Karpas-422 (cell line): ENCODE measurements at regions not wholly inside any gene's neighbourhood (a gene's known extent, or its start where the extent isn't known, plus 50 kb on each side); places are given as distances from the start of the nearest gene placed in this dataset.
"Not testable (repeated sequence)": the region's sequence is repeated elsewhere in the genome, so short reads cannot be mapped to it uniquely, and the experiment has no call there.

Experiments used
- DNase-seq: peaks from one replicate; pipeline ENCODE4 v3.0.0-alpha.2; 2015
- H2AFZ ChIP-seq: fragments of 200-600 bp; sonication (generic); 2 replicates; pipeline ENCODE4 v1.6.1; 2014; ENCODE audit warnings: antibody characterized with exemption, low read length, mixed read lengths
- H3K27ac ChIP-seq: fragments of 200-600 bp; sonication (generic); 2 replicates; pipeline ENCODE4 v1.5.1; 2014; ENCODE audit warnings: mild to moderate bottlenecking, low read length, moderate library complexity
- H3K27me3 ChIP-seq: fragments of 200-600 bp; sonication (generic); 2 replicates; pipeline ENCODE4 v1.6.1; 2014; ENCODE audit warnings: low read length, mixed read lengths
- H3K36me3 ChIP-seq: fragments of 200-600 bp; sonication (generic); 2 replicates; pipeline ENCODE4 v1.6.1; 2014; ENCODE audit warnings: low read length, mixed read lengths; ENCODE audit not compliant: insufficient read depth
- H3K4me1 ChIP-seq: fragments of 200-600 bp; sonication (generic); 2 replicates; pipeline ENCODE4 v1.6.1; 2014; ENCODE audit warnings: mild to moderate bottlenecking, low read length, mixed read lengths
- H3K4me2 ChIP-seq: fragments of 200-600 bp; sonication (generic); 2 replicates; pipeline ENCODE4 v1.6.1; 2014; ENCODE audit warnings: low read length, low read depth, mild to moderate bottlenecking; ENCODE audit not compliant: poor library complexity, severe bottlenecking
- H3K4me3 ChIP-seq: fragments of 200-600 bp; sonication (generic); 2 replicates; pipeline ENCODE4 v1.5.1; 2014; ENCODE audit warnings: mild to moderate bottlenecking, antibody characterized with exemption, low read length, mixed read lengths
- H3K79me2 ChIP-seq: fragments of 200-600 bp; sonication (generic); 2 replicates; pipeline ENCODE4 v1.6.1; 2014; ENCODE audit warnings: mild to moderate bottlenecking, low read length, mixed read lengths
- H3K9ac ChIP-seq: fragments of 200-600 bp; sonication (generic); 2 replicates; pipeline ENCODE4 v1.6.0; 2014; ENCODE audit warnings: low read length
- H3K9me2 ChIP-seq: fragments of 200-600 bp; sonication (generic), shearing (Covaris generic); replicated peaks from 2 replicates; pipeline ENCODE4 v1.6.0; 2014; ENCODE audit warnings: mild to moderate bottlenecking, low read length, moderate library complexity; ENCODE audit not compliant: insufficient read depth
- H3K9me3 ChIP-seq: fragments of 300-700, 200-600 bp; sonication (generic); 2 replicates; pipeline ENCODE4 v1.6.1; 2014; ENCODE audit warnings: low read length, mixed read lengths
- H4K20me1 ChIP-seq: fragments of 200-600 bp; sonication (generic); 2 replicates; pipeline ENCODE4 v1.6.1; 2014; ENCODE audit warnings: mild to moderate bottlenecking, antibody characterized with exemption, low read length, low read depth; ENCODE audit not compliant: insufficient read depth

DNA sequence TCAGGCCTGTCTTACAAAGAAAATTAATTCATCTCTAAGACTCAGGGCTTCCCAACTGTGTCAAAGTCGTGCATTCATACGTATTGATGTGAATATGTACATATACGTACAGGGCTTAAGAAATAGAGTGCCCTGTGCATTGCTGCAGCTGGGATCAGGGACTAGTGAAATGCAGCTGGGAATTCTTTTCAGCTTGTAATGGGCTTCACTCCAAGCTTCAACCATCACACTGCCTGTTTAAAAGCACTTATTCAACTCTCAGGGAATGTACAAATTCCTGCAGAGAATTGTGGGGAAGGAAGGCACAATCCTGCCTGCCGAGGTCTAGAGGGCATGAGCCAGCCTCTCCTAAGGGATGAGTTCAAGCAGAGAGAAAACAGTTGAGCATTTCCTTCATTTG, 59.6 kb upstream of the MAN2A1 start:
- no peak overlapping the region for H2AFZ ChIP-seq
- H3K4me3 ChIP-seq, result no peak overlapping the region
- no peak overlapping the region for H3K27ac ChIP-seq
- H3K4me1 ChIP-seq, result no peaks in the 10 kb centered on the region
- no peak overlapping the region for H3K9ac ChIP-seq
- no peaks in the 10 kb centered on the region for H3K27me3 ChIP-seq
- H3K36me3 ChIP-seq, result no peaks in the 10 kb centered on the region
- H3K9me3 ChIP-seq, result no peaks in the 10 kb centered on the region
- H3K79me2 ChIP-seq, result no peaks in the 10 kb centered on the region
- H4K20me1 ChIP-seq, result no peaks in the 10 kb centered on the region
- no peaks in the 10 kb centered on the region for H3K9me2 ChIP-seq
- no peak overlapping the region for H3K4me2 ChIP-seq
- DNase-seq, result no peak

DNA sequence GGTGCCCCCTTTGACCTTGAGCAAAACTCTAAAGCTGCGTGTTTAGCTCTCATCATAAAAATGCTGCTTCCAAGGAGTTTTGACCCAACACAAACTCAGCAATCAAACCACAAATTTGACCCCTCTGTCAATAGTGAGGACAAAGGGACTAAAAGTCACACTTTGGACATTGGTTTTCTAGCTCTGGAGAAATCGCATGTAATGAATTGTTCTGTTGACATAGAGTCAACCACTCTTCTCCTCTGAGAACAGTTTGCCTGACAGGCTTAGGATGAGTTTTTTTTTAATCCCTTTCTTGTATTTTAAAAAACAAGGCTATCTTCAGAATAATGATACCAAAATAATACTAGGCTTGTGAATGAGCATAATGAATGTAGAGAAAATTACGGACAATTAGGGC, 61.1 kb upstream of the MAN2A1 start:
- Histone ChIP-seq H3K4me2 (no peak overlapping the region), H2AFZ (no peak overlapping the region), H3K36me3 (no peaks in the 10 kb centered on the region), H3K27ac (no peak overlapping the region), H3K4me1 (no peaks in the 10 kb centered on the region), H3K9me3 (no peaks in the 10 kb centered on the region), H3K9me2 (no peaks in the 10 kb centered on the region), H4K20me1 (no peaks in the 10 kb centered on the region), H3K27me3 (no peaks in the 10 kb centered on the region), H3K4me3 (no peak overlapping the region), H3K79me2 (no peaks in the 10 kb centered on the region), H3K9ac (no peak overlapping the region)
- no peak for DNase-seq

DNA sequence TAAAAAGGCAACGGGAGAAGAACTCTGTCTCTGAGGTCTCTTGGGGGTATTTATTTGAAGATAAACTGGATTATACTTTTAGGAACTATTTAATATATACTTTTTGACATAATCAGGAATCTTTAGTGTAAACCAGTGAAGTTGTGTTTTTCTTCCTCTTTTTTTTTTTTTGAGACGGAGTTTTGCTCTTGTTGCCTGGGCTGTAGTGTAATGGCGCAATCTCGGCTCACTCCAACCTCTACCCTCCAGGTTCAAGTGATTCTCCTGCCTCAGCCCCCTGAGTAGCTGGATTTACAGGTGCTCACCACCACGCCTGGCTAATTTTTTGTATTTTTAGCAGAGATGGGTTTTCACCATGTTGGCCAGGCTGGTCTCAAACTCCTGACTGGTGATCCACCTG, 68.5 kb upstream of the MAN2A1 start:
- not testable (repeated sequence) for H2AFZ ChIP-seq, H3K4me3 ChIP-seq, H3K27ac ChIP-seq, H3K4me1 ChIP-seq, H3K79me2 ChIP-seq, H3K9me3 ChIP-seq, H3K9ac ChIP-seq, H3K9me2 ChIP-seq, H4K20me1 ChIP-seq, H3K4me2 ChIP-seq, H3K36me3 ChIP-seq, DNase-seq, H3K27me3 ChIP-seq

DNA sequence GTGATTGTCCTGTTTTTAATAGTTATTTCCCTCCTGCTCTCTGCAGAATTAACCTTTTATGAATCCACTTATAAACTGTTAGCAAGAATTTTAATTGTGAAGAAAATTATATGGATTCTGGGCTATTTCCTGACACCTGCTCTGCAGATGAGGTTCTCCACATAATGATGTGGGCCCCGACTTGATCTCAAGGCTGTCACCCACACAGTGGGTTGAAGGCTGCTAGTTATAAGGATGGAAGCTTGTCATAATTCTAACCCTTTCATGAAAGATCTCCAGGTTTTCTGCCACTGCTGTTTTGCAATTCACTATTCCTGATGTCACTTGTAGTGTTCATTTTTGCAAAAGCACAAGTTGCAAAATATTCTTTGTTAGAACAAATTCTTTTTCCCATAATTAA, 69.1 kb upstream of the MAN2A1 start:
- H3K27me3 ChIP-seq, result no peaks in the 10 kb centered on the region
- no peaks in the 10 kb centered on the region for H3K36me3 ChIP-seq
- no peak for DNase-seq
- H2AFZ ChIP-seq, result no peak overlapping the region
- H3K27ac ChIP-seq, result no peak overlapping the region
- H4K20me1 ChIP-seq, result no peaks in the 10 kb centered on the region
- H3K4me2 ChIP-seq, result no peak overlapping the region
- H3K9ac ChIP-seq, result no peak overlapping the region
- no peaks in the 10 kb centered on the region for H3K79me2 ChIP-seq
- H3K9me2 ChIP-seq, result no peaks in the 10 kb centered on the region
- no peaks in the 10 kb centered on the region for H3K4me1 ChIP-seq
- H3K4me3 ChIP-seq, result no peak overlapping the region
- no peaks in the 10 kb centered on the region for H3K9me3 ChIP-seq

GRCh38 chr5:109619606-109620005, 70.1 kb upstream of the MAN2A1 start:
- H3K9me3 ChIP-seq, result no peaks in the 10 kb centered on the region
- no peaks in the 10 kb centered on the region for H3K9me2 ChIP-seq
- no peaks in the 10 kb centered on the region for H3K27me3 ChIP-seq
- H3K79me2 ChIP-seq, result no peaks in the 10 kb centered on the region
- no peak overlapping the region for H3K27ac ChIP-seq
- no peak overlapping the region for H3K9ac ChIP-seq
- no peaks in the 10 kb centered on the region for H4K20me1 ChIP-seq
- H3K36me3 ChIP-seq, result no peaks in the 10 kb centered on the region
- H3K4me3 ChIP-seq, result no peak overlapping the region
- DNase-seq, result no peak
- H3K4me2 ChIP-seq, result no peak overlapping the region
- H3K4me1 ChIP-seq, result no peaks in the 10 kb centered on the region
- H2AFZ ChIP-seq, result no peak overlapping the region

GRCh38 chr5:109619021-109619460, 70.7 kb upstream of the MAN2A1 start:
- Histone ChIP-seq H3K9me3 (no peaks in the 10 kb centered on the region), H3K4me3 (no peak overlapping the region), H3K9ac (no peak overlapping the region), H2AFZ (no peak overlapping the region), H3K4me1 (no peaks in the 10 kb centered on the region), H3K36me3 (no peaks in the 10 kb centered on the region), H3K79me2 (no peaks in the 10 kb centered on the region), H3K27me3 (no peaks in the 10 kb centered on the region), H3K9me2 (no peaks in the 10 kb centered on the region), H3K4me2 (no peak overlapping the region), H4K20me1 (no peaks in the 10 kb centered on the region), H3K27ac (no peak overlapping the region)
- no peak for DNase-seq

DNA sequence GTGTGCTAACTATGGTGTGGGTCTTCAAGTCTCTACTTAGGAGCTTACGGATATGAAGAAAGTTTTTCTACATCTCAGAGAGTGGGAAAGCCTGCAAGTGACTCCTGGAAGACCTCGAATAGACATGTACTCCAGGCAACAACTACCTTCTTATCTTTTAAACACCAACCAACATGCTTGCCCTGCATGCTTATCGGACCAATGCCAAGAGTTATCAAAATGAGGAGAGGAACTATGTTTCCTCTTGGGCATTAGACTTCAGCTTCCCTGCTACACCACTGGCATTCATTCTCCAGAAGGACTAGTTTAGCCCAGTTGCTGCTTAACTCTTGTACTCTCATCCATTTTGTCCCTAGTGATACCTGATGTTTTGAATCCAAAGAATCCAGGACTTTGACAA, 74.7 kb upstream of the MAN2A1 start:
- Histone ChIP-seq H3K4me3 (no peak overlapping the region), H3K4me2 (no peak overlapping the region), H3K9me3 (no peaks in the 10 kb centered on the region), H3K9me2 (no peaks in the 10 kb centered on the region), H3K9ac (no peak overlapping the region), H3K27ac (no peak overlapping the region), H4K20me1 (no peaks in the 10 kb centered on the region), H3K79me2 (no peaks in the 10 kb centered on the region), H3K36me3 (no peaks in the 10 kb centered on the region), H3K27me3 (no peaks in the 10 kb centered on the region), H2AFZ (no peak overlapping the region), H3K4me1 (no peaks in the 10 kb centered on the region)
- DNase-seq, result no peak

DNA sequence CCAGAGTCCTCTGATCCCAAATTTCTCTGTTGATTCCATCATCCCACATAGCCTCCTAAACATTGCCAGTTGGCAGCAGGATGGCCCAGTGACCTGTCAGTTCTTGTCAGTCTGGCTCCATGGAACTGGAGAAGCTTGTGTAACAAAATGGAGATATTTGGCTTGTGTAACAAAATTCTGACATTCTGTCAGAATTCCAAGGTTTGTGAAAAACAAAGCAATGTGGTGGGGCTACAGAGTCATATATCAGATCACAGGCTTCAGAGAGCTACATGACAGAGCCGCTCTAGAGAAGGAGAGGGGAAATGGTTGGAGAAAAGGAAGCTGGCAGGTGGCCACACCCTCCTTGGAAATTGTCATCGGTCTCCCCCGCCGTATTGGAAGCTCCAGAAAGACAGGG, 75.4 kb upstream of the MAN2A1 start:
- no peaks in the 10 kb centered on the region for H3K36me3 ChIP-seq
- no peak overlapping the region for H3K4me2 ChIP-seq
- H3K4me1 ChIP-seq, result no peaks in the 10 kb centered on the region
- H3K4me3 ChIP-seq, result no peak overlapping the region
- no peaks in the 10 kb centered on the region for H3K79me2 ChIP-seq
- H3K9me2 ChIP-seq, result no peaks in the 10 kb centered on the region
- H3K27me3 ChIP-seq, result no peaks in the 10 kb centered on the region
- no peak overlapping the region for H2AFZ ChIP-seq
- H3K9me3 ChIP-seq, result no peaks in the 10 kb centered on the region
- no peak for DNase-seq
- H3K27ac ChIP-seq, result no peak overlapping the region
- no peak overlapping the region for H3K9ac ChIP-seq
- no peaks in the 10 kb centered on the region for H4K20me1 ChIP-seq

- Histone ChIP-seq H3K9ac (no peak overlapping the region), H2AFZ (no peak overlapping the region), H3K4me1 (no peaks in the 10 kb centered on the region), H3K79me2 (no peaks in the 10 kb centered on the region), H3K9me3 (no peaks in the 10 kb centered on the region), H3K27me3 (no peaks in the 10 kb centered on the region), H3K27ac (no peak overlapping the region), H3K9me2 (no peaks in the 10 kb centered on the region), H3K4me3 (no peak overlapping the region), H3K4me2 (no peak overlapping the region), H3K36me3 (no peaks in the 10 kb centered on the region), H4K20me1 (no peaks in the 10 kb centered on the region)
- no peak for DNase-seq
Measured at GRCh38 chr5:109612278-109612905, 77.3 kb upstream of the MAN2A1 start.
